GM12875 (cell line): ENCODE measurements at regions not wholly inside any gene's neighbourhood (a gene's known extent, or its start where the extent isn't known, plus 50 kb on each side); places are given as distances from the start of the nearest gene placed in this dataset.

Experiments
- H3K4me3 ChIP-seq: one replicate; pipeline ENCODE4 v1.5.1; 2011; ENCODE audit warnings: low read depth, low read length, control low read depth
- CTCF ChIP-seq: IDR thresholded peaks from 2 replicates; pipeline ENCODE4 v1.5.1; 2011; ENCODE audit warnings: low read depth, mild to moderate bottlenecking, control low read depth, inconsistent platforms, low read length, moderate library complexity, borderline replicate concordance; ENCODE audit not compliant: insufficient read depth

- TF ChIP-seq CTCF = no peak
- H3K4me3 ChIP-seq = no peak overlapping the region
Observed at GRCh38 chr18:5746844-5747243, 148.5 kb downstream of the TMEM200C start.

- no peak for TF ChIP-seq CTCF
- no peak overlapping the region for H3K4me3 ChIP-seq
Observed at GRCh38 chr18:5744659-5745058, 150.7 kb downstream of the TMEM200C start.

- TF ChIP-seq CTCF = no peak
Observed at GRCh38 chr18:5738526-5738925, 156.8 kb downstream of the TMEM200C start.

GRCh38 chr18:5732318-5732717 is 163.0 kb downstream of the TMEM200C start:
- no peak for TF ChIP-seq CTCF
- H3K4me3 ChIP-seq = no peak overlapping the region

More at GRCh38 chr18:5738526-5738925, 156.8 kb downstream of the TMEM200C start:
- H3K4me3 ChIP-seq = no peak overlapping the region

GRCh38 chr18:5729983-5730699 is 165.2 kb downstream of the TMEM200C start:
- no peak overlapping the region for H3K4me3 ChIP-seq
- TF ChIP-seq CTCF = no peak

GRCh38 chr18:5728531-5728930 is 166.8 kb downstream of the TMEM200C start:
- TF ChIP-seq CTCF = no peak
- no peak overlapping the region for H3K4me3 ChIP-seq

GRCh38 chr18:5726011-5726410 is 169.3 kb downstream of the TMEM200C start:
- no peak overlapping the region for H3K4me3 ChIP-seq
- no peak for TF ChIP-seq CTCF
